H1 (cell line): ENCODE measurements at regions not wholly inside any gene's neighbourhood (a gene's known extent, or its start where the extent isn't known, plus 50 kb on each side); places are given as distances from the start of the nearest gene placed in this dataset.

Experiments
- CTCF ChIA-PET: fragments of 300-600 bp; sonication (Branson Sonifier 250); formaldehyde crosslinking; loops from one replicate; lab custom pipeline; 2021; ENCODE audit not compliant: partially characterized antibody; lab: Charles Lee
- POLR2A ChIA-PET: fragments of 300-600 bp; sonication (Branson Sonifier 250); formaldehyde crosslinking; loops from one replicate; lab custom pipeline; 2021; ENCODE audit warnings: inconsistent platforms; ENCODE audit not compliant: partially characterized antibody; lab: Charles Lee
- DNase-seq, 2 experiments: peaks; one replicate each; pipeline versions ENCODE4 v3.0.0 to v3.0.0-alpha.2; 2010 to 2022; ENCODE audit warnings: low spot score in 2 of 2, low read depth in 1 of 2, mixed read lengths in 1 of 2
- FAIRE-seq: peaks from 2 replicates; lab custom pipeline; 2011; peaks lifted over from hg19 to GRCh38; lab: Jason Lieb, UNC
- H2AFZ ChIP-seq: 2 replicates; pipeline ENCODE4 v1.8.1; 2012; ENCODE audit warnings: low read length, inconsistent platforms
- H2AK5ac ChIP-seq: 2 replicates; pipeline ENCODE4 v1.6.1; 2013; ENCODE audit warnings: low read depth, low read length
- H2BK120ac ChIP-seq: replicated peaks from 2 replicates; pipeline ENCODE3; 2013; ENCODE audit warnings: low read depth, low read length, inconsistent platforms
- H2BK12ac ChIP-seq: 2 replicates; pipeline ENCODE4 v1.6.1; 2013; ENCODE audit warnings: low read depth, low read length
- H2BK15ac ChIP-seq: 2 replicates; pipeline ENCODE4 v1.6.1; 2013; ENCODE audit warnings: low read length
- H2BK20ac ChIP-seq: 2 replicates; pipeline ENCODE4 v1.6.1; 2013; ENCODE audit warnings: low read length
- H2BK5ac ChIP-seq: 2 replicates; pipeline ENCODE4 v1.6.1; 2013; ENCODE audit warnings: low read depth, low read length
- H3K14ac ChIP-seq: 2 replicates; pipeline ENCODE4 v1.6.1; 2013; ENCODE audit warnings: inconsistent platforms; ENCODE audit not compliant: insufficient read length
- H3K18ac ChIP-seq: 2 replicates; pipeline ENCODE4 v1.6.1; 2013; ENCODE audit warnings: low read length; ENCODE audit errors: extremely low read depth
- H3K23ac ChIP-seq: 2 replicates; pipeline ENCODE4 v1.6.1; 2013; ENCODE audit warnings: inconsistent platforms; ENCODE audit not compliant: insufficient read length
- H3K23me2 ChIP-seq: 2 replicates; pipeline ENCODE4 v1.6.1; 2013; ENCODE audit warnings: low read depth, low read length
- H3K27ac ChIP-seq: 2 replicates; pipeline ENCODE4 v1.6.1; 2011; ENCODE audit warnings: low read depth, low read length, inconsistent platforms
- H3K27me3 ChIP-seq, 4 experiments: replicated peaks in 1 of 4; 1 replicate in 1 of 4; 2 replicates in 3 of 4; pipeline versions ENCODE4 v1.6.1 to v1.8.1; 2011 to 2013; ENCODE audit warnings: low read length in 3 of 4, mild to moderate bottlenecking in 3 of 4, inconsistent platforms in 2 of 4, mixed read lengths in 2 of 4, moderate library complexity in 1 of 4; ENCODE audit not compliant: control insufficient read depth in 3 of 4, insufficient read depth in 3 of 4; ENCODE audit errors: extremely low read depth in 1 of 4
- H3K36me3 ChIP-seq, 4 experiments: 2 replicates each; pipeline versions ENCODE4 v1.6.1 to v1.8.1; 2011 to 2013; ENCODE audit warnings: mild to moderate bottlenecking in 4 of 4, low read length in 3 of 4, moderate library complexity in 2 of 4, control low read depth in 1 of 4, inconsistent platforms in 1 of 4; ENCODE audit not compliant: insufficient read depth in 4 of 4, control insufficient read depth in 2 of 4
- H3K4ac ChIP-seq: replicated peaks from 2 replicates; pipeline ENCODE3; 2013; ENCODE audit warnings: low read length, low read depth, mixed read lengths, inconsistent platforms; ENCODE audit not compliant: insufficient read length
- H3K4me1 ChIP-seq, 4 experiments: replicated peaks in 1 of 4; 1 replicate in 1 of 4; 2 replicates in 3 of 4; pipeline versions ENCODE4 v1.6.1 to v1.8.1; 2011 to 2013; ENCODE audit warnings: low read length in 3 of 4, inconsistent platforms in 2 of 4, mixed read lengths in 1 of 4; ENCODE audit not compliant: insufficient read depth in 4 of 4, control insufficient read depth in 3 of 4
- H3K4me2 ChIP-seq, 2 experiments: 2 replicates each; pipeline versions ENCODE4 v1.6.1 to v1.8.1; 2011 to 2013; ENCODE audit warnings: low read depth in 2 of 2, low read length in 2 of 2, control low read depth in 1 of 2, inconsistent platforms in 1 of 2, mild to moderate bottlenecking in 1 of 2; ENCODE audit not compliant: insufficient read depth in 1 of 2
- H3K4me3 ChIP-seq, 4 experiments: fragments of 200-600, 300-600 bp in 1 of 4; sonication (generic), shearing (Covaris generic), sonication (Bioruptor Twin) in 1 of 4; 2 replicates each; pipeline versions ENCODE4 v1.5.1 to v1.8.1; 2011 to 2016; ENCODE audit warnings: low read length in 4 of 4, low read depth in 3 of 4, control low read depth in 2 of 4, inconsistent platforms in 2 of 4, mild to moderate bottlenecking in 2 of 4, mixed read lengths in 1 of 4, moderate library complexity in 1 of 4; ENCODE audit not compliant: insufficient read depth in 2 of 4; ENCODE audit errors: extremely low read depth in 1 of 4
- H3K56ac ChIP-seq: replicated peaks from 2 replicates; pipeline ENCODE3; 2013; ENCODE audit warnings: low read depth, mild to moderate bottlenecking, mixed read lengths, low read length, inconsistent platforms; ENCODE audit not compliant: insufficient read length
- H3K79me1 ChIP-seq: 2 replicates; pipeline ENCODE4 v1.6.1; 2013; ENCODE audit warnings: low read depth, low read length, control low read depth
- H3K79me2 ChIP-seq, 2 experiments: 2 replicates each; pipeline versions ENCODE4 v1.6.1 to v1.8.1; 2012 to 2013; ENCODE audit warnings: low read length in 2 of 2, mild to moderate bottlenecking in 2 of 2, inconsistent platforms in 1 of 2; ENCODE audit not compliant: insufficient read depth in 2 of 2, control insufficient read depth in 1 of 2
- H3K9ac ChIP-seq, 4 experiments: replicated peaks in 1 of 4; 1 replicate in 1 of 4; 2 replicates in 3 of 4; pipeline versions ENCODE4 v1.6.1 to v1.8.1; 2011 to 2013; ENCODE audit warnings: low read depth in 3 of 4, low read length in 3 of 4, control low read depth in 2 of 4, mild to moderate bottlenecking in 2 of 4, moderate library complexity in 2 of 4, inconsistent platforms in 1 of 4; ENCODE audit errors: extremely low read depth in 1 of 4
- H3K9me3 ChIP-seq, 2 experiments: 2 replicates each; pipeline versions ENCODE4 v1.6.1 to v1.8.1; 2012 to 2013; ENCODE audit warnings: mild to moderate bottlenecking in 2 of 2, moderate library complexity in 2 of 2, control low read depth in 1 of 2, inconsistent platforms in 1 of 2, low read depth in 1 of 2, low read length in 1 of 2, mixed read lengths in 1 of 2; ENCODE audit not compliant: insufficient read depth in 2 of 2
- H4K20me1 ChIP-seq, 2 experiments: replicated peaks in 1 of 2; 2 replicates each; pipeline versions ENCODE3 to v1.8.1; 2011 to 2013; ENCODE audit warnings: inconsistent platforms in 2 of 2, low read length in 2 of 2, mild to moderate bottlenecking in 1 of 2; ENCODE audit not compliant: insufficient read depth in 2 of 2, control insufficient read depth in 1 of 2
- H4K5ac ChIP-seq: 2 replicates; pipeline ENCODE4 v1.6.1; 2013; ENCODE audit warnings: low read length, low read depth, mixed read lengths, inconsistent platforms; ENCODE audit not compliant: insufficient read length
- H4K8ac ChIP-seq: 2 replicates; pipeline ENCODE4 v1.8.0; 2013; ENCODE audit warnings: mild to moderate bottlenecking, moderate library complexity, low read length, inconsistent platforms; ENCODE audit not compliant: insufficient read depth; ENCODE audit errors: extremely low read depth
- H4K91ac ChIP-seq: replicated peaks from 2 replicates; pipeline ENCODE3; 2013; ENCODE audit warnings: low read length, mixed read lengths, inconsistent platforms; ENCODE audit not compliant: insufficient read length
- ASH2L ChIP-seq: fragments of 200-600, 300-600 bp; sonication (generic); IDR thresholded peaks from one replicate; pipeline ENCODE4 v1.7.1; 2017; ENCODE audit warnings: low read length
- BRCA1 ChIP-seq: IDR thresholded peaks from 2 replicates; pipeline ENCODE4 v1.6.1; 2012; ENCODE audit warnings: low read depth, low read length, improper control_type of control experiment
- CBX8 ChIP-seq: fragments of 300-800, 300-1000 bp; sonication (generic); IDR thresholded peaks from 2 replicates; pipeline ENCODE4 v1.7.1; 2016; ENCODE audit warnings: low read depth, low read length, borderline replicate concordance
- CHD2 ChIP-seq: IDR thresholded peaks from 2 replicates; pipeline ENCODE4 v1.6.1; 2012; ENCODE audit warnings: low read length, improper control_type of control experiment
- EP300 ChIP-seq, 2 experiments: IDR thresholded peaks; 1 replicate in 1 of 2; 2 replicates in 1 of 2; pipeline ENCODE4 v1.6.1; 2011 to 2012; ENCODE audit warnings: low read depth in 2 of 2, low read length in 2 of 2, mild to moderate bottlenecking in 2 of 2, borderline replicate concordance in 1 of 2, inconsistent platforms in 1 of 2, moderate library complexity in 1 of 2
- JUN ChIP-seq: IDR thresholded peaks from 2 replicates; pipeline ENCODE4 v1.6.1; 2011; ENCODE audit warnings: low read depth, mild to moderate bottlenecking, improper control_type of control experiment, low read length
- RBBP5 ChIP-seq: IDR thresholded peaks from 2 replicates; pipeline ENCODE4 v1.7.1; 2012; ENCODE audit warnings: low read depth, mild to moderate bottlenecking, inconsistent platforms, low read length, moderate library complexity, borderline replicate concordance
- RNF2 ChIP-seq: fragments of 200-900, 300-1000 bp; sonication (generic); IDR thresholded peaks from 2 replicates; pipeline ENCODE4 v1.7.1; 2016; ENCODE audit warnings: borderline replicate concordance, low read depth, mild to moderate bottlenecking, antibody characterized with exemption, low read length; ENCODE audit not compliant: poor library complexity, severe bottlenecking; ENCODE audit errors: missing control alignments
- SP4 ChIP-seq: IDR thresholded peaks from 2 replicates; pipeline ENCODE4 v1.6.1; 2012; ENCODE audit warnings: low read length, inconsistent platforms
- TAF7 ChIP-seq: optimal IDR thresholded peaks from 2 replicates; pipeline ENCODE3; 2011; ENCODE audit warnings: low read depth, mild to moderate bottlenecking, inconsistent platforms, low read length, moderate library complexity, borderline replicate concordance
- WGBS, 2 experiments: shearing (Covaris generic) in 1 of 2; methylation state at CpG; one replicate each; pipeline versions ENCODE4 v1.1.6 to v1.1.7; 2013 to 2015; ENCODE audit warnings: low lambda C conversion rate in 2 of 2, mixed read lengths in 2 of 2, inconsistent platforms in 1 of 2, low coverage in 1 of 2, missing lambda C conversion rate in 1 of 2; ENCODE audit not compliant: insufficient replicate concordance in 2 of 2, insufficient coverage in 1 of 2, insufficient read length in 1 of 2; ENCODE audit errors: extremely low coverage in 1 of 2, missing lambda C conversion rate in 1 of 2; 5-methylcytosine and 5-hydroxymethylcytosine counted together
- TF ChIP-seq, protein P1 (sequence below): IDR thresholded peaks from 2 replicates; pipeline ENCODE4 v1.6.1; 2012; ENCODE audit warnings: inconsistent platforms
- TF ChIP-seq, protein P2 (sequence below): IDR thresholded peaks from 2 replicates; pipeline ENCODE4 v1.6.1; 2012; ENCODE audit warnings: low read length, inconsistent platforms

DNA sequence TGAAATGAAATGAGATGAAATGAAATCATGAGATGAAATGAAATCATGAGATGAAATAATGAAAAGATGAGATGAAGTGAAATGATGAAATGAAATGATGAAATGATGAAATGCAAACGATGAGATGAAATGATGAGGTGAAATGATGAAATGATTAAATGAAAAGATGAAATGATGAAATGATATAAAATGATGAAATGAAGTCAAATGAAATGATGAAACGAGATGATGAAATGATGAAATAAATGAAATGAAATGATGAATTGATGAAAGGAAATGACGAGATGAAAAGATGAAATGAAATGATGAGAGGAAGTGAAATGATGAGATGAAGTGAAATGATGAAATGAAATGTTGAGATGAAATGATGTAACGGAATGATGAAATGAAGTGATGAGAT, 595.6 kb downstream of the TP53TG3F start:
- TF ChIP-seq, protein P1, sequence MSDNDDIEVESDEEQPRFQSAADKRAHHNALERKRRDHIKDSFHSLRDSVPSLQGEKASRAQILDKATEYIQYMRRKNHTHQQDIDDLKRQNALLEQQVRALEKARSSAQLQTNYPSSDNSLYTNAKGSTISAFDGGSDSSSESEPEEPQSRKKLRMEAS, result no peak
- TF ChIP-seq TAF7 (no peak), SP4 (no peak), RBBP5 (no peak), ASH2L (no peak), CBX8 (no peak), EP300 (IDR thresholded peaks at IDR 0.05; ENCODE audit: borderline replicate concordance in 1 of 2, low read depth in 2 of 2, low read length in 2 of 2) (no peak), RNF2 (no peak), CHD2 (no peak), BRCA1 (no peak), JUN (no peak)
- TF ChIP-seq, protein P2, sequence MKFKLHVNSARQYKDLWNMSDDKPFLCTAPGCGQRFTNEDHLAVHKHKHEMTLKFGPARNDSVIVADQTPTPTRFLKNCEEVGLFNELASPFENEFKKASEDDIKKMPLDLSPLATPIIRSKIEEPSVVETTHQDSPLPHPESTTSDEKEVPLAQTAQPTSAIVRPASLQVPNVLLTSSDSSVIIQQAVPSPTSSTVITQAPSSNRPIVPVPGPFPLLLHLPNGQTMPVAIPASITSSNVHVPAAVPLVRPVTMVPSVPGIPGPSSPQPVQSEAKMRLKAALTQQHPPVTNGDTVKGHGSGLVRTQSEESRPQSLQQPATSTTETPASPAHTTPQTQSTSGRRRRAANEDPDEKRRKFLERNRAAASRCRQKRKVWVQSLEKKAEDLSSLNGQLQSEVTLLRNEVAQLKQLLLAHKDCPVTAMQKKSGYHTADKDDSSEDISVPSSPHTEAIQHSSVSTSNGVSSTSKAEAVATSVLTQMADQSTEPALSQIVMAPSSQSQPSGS, result no peak

More for the DNA sequence above, 595.6 kb downstream of the TP53TG3F start:
- FAIRE-seq (no peak), DNase-seq (no peak)
- H3K23ac ChIP-seq, result no peak overlapping the region
- H3K4me3 ChIP-seq, result no peak overlapping the region
- H4K5ac ChIP-seq, result no peak overlapping the region
- H4K91ac ChIP-seq, result no peak overlapping the region
- no peak overlapping the region for H3K9ac ChIP-seq
- no peak overlapping the region for H3K18ac ChIP-seq
- H3K23me2 ChIP-seq, result no peaks in the 10 kb centered on the region
- H3K27me3 ChIP-seq, result no peaks in the 10 kb centered on the region
- no peak overlapping the region for H3K56ac ChIP-seq
- peaks cover 19 to 48% of the 10 kb centered on the region in 2 experiments; a peak in 3 of 4 replicates for H3K9me3 ChIP-seq
- no peak overlapping the region for H3K27ac ChIP-seq
- ChIA-PET POLR2A (no interaction called here), CTCF (no interaction called here)
- WGBS, 2 experiments, result 71 to 99% methylated on average over 4 of the region's 4 CpGs
- no peak overlapping the region for H2BK120ac ChIP-seq
- H2BK12ac ChIP-seq, result no peak overlapping the region
- no peaks in the 10 kb centered on the region for H3K79me2 ChIP-seq
- H2BK15ac ChIP-seq, result no peak overlapping the region
- H3K4ac ChIP-seq, result no peak overlapping the region
- no peak overlapping the region for H3K14ac ChIP-seq
- H4K20me1 ChIP-seq, result no peaks in the 10 kb centered on the region
- no peak overlapping the region for H2BK20ac ChIP-seq
- H2AK5ac ChIP-seq, result no peak overlapping the region
- H2AFZ ChIP-seq, result no peak overlapping the region
- no peak overlapping the region for H4K8ac ChIP-seq
- no peaks in the 10 kb centered on the region for H3K4me1 ChIP-seq
- no peaks in the 10 kb centered on the region for H3K79me1 ChIP-seq
- no peak overlapping the region for H2BK5ac ChIP-seq
- H3K36me3 ChIP-seq, result no peaks in the 10 kb centered on the region
- H3K4me2 ChIP-seq, result no peak overlapping the region
